Natural killer cell treated with Interleukin-12 subunit alpha and Interleukin-12 subunit beta and Interleukin-15 and Interleukin-18, amount 100 ng/mL, for 72 hours (primary cell): ENCODE measurements at regions not wholly inside any gene's neighbourhood (a gene's known extent, or its start where the extent isn't known, plus 50 kb on each side); places are given as distances from the start of the nearest gene placed in this dataset.
"Not testable (repeated sequence)": the region's sequence is repeated elsewhere in the genome, so short reads cannot be mapped to it uniquely, and the experiment has no call there.

ENCODE experiments used
- ATAC-seq, 2 donors: fragments of 150-1000 bp; cut with Tn5 transposase in 1 of 2; sonication (Bioruptor Pico), chemical (Tn5 transposase) in 1 of 2; 2 replicates each; pipeline ENCODE4 v1.10.0; 2021
- DNase-seq: peaks from one replicate; pipeline ENCODE4 v3.0.0; 2022; ENCODE audit warnings: low spot score
- H3K27ac Mint-ChIP-seq, 2 donors: 1 replicate in 1 of 2; 2 replicates in 1 of 2; pipeline ENCODE4 v1.8.0; 2022; ENCODE audit warnings: mixed read lengths in 2 of 2, mild to moderate bottlenecking in 1 of 2, moderate library complexity in 1 of 2
- H3K27me3 Mint-ChIP-seq, 2 donors: 1 replicate in 1 of 2; 2 replicates in 1 of 2; pipeline ENCODE4 v1.8.0; 2022; ENCODE audit warnings: mixed read lengths in 2 of 2
- H3K36me3 Mint-ChIP-seq: one replicate; pipeline ENCODE4 v1.8.0; 2022; ENCODE audit warnings: mixed read lengths
- H3K4me1 Mint-ChIP-seq, 2 donors: 1 replicate in 1 of 2; 2 replicates in 1 of 2; pipeline ENCODE4 v1.8.0; 2022; ENCODE audit warnings: low read depth in 2 of 2, mixed read lengths in 2 of 2, mild to moderate bottlenecking in 1 of 2
- H3K4me3 Mint-ChIP-seq: one replicate; pipeline ENCODE4 v1.8.0; 2022; ENCODE audit warnings: mixed read lengths
- H3K9me3 Mint-ChIP-seq: 2 replicates; pipeline ENCODE4 v1.8.0; 2022; ENCODE audit warnings: mixed read lengths

- H3K9me3 Mint-ChIP-seq: peaks cover 8% of the 10 kb centered on the region
Observed at GRCh38 chr12:68984796-68985573, 52.0 kb upstream of the CPM start.

GRCh38 chr12:68997526-68997925 lies 64.6 kb upstream of the CPM start:
- not testable (repeated sequence) for H3K9me3 Mint-ChIP-seq, H3K27ac Mint-ChIP-seq, ATAC-seq, DNase-seq, H3K4me1 Mint-ChIP-seq, H3K4me3 Mint-ChIP-seq, H3K27me3 Mint-ChIP-seq, H3K36me3 Mint-ChIP-seq

More at GRCh38 chr12:68984796-68985573, 52.0 kb upstream of the CPM start:
- H3K4me3 Mint-ChIP-seq: no peak overlapping the region
- ATAC-seq (no peak), DNase-seq (no peak)
- H3K36me3 Mint-ChIP-seq: no peaks in the 10 kb centered on the region
- no peaks in the 10 kb centered on the region for H3K4me1 Mint-ChIP-seq
- no peak overlapping the region for H3K27ac Mint-ChIP-seq
- H3K27me3 Mint-ChIP-seq: peaks cover 11 to 23% of the 10 kb centered on the region in 2 donors

- Mint-ChIP-seq H3K4me3 (no peak overlapping the region), H3K27ac (no peak overlapping the region), H3K9me3 (no peaks in the 10 kb centered on the region), H3K36me3 (peaks cover 4% of the 10 kb centered on the region), H3K4me1 (no peaks in the 10 kb centered on the region), H3K27me3 (peaks cover 9 to 12% of the 10 kb centered on the region in 2 donors)
- no peak for DNase-seq
- no peak for ATAC-seq
Observed at GRCh38 chr12:68998041-68998440, 65.1 kb upstream of the CPM start.

GRCh38 chr12:69000074-69000473 lies 67.1 kb upstream of the CPM start:
- H3K9me3 Mint-ChIP-seq: no peaks in the 10 kb centered on the region

GRCh38 chr12:69000540-69001243 lies 67.7 kb upstream of the CPM start:
- H3K4me3 Mint-ChIP-seq: no peak overlapping the region
- no peaks in the 10 kb centered on the region for H3K9me3 Mint-ChIP-seq
- no peak for ATAC-seq
- no peaks in the 10 kb centered on the region for H3K4me1 Mint-ChIP-seq
- peaks cover 15 to 20% of the 10 kb centered on the region in 2 donors for H3K27me3 Mint-ChIP-seq
- H3K36me3 Mint-ChIP-seq: no peaks in the 10 kb centered on the region
- no peak for DNase-seq
- no peak overlapping the region for H3K27ac Mint-ChIP-seq

More at GRCh38 chr12:69000074-69000473, 67.1 kb upstream of the CPM start:
- DNase-seq: no peak
- ATAC-seq: no peak
- H3K4me3 Mint-ChIP-seq: no peak overlapping the region
- peaks cover 11 to 14% of the 10 kb centered on the region in 2 donors for H3K27me3 Mint-ChIP-seq
- no peaks in the 10 kb centered on the region for H3K36me3 Mint-ChIP-seq
- H3K27ac Mint-ChIP-seq: no peak overlapping the region
- no peaks in the 10 kb centered on the region for H3K4me1 Mint-ChIP-seq

GRCh38 chr12:69001251-69001650 lies 68.3 kb upstream of the CPM start:
- no peak overlapping the region for H3K27ac Mint-ChIP-seq
- ATAC-seq (no peak), DNase-seq (no peak)
- H3K27me3 Mint-ChIP-seq: peaks cover 21 to 26% of the 10 kb centered on the region in 2 donors
- H3K4me3 Mint-ChIP-seq: no peak overlapping the region
- H3K4me1 Mint-ChIP-seq: no peaks in the 10 kb centered on the region
- H3K36me3 Mint-ChIP-seq: no peaks in the 10 kb centered on the region
- H3K9me3 Mint-ChIP-seq: no peaks in the 10 kb centered on the region

- H3K9me3 Mint-ChIP-seq: no peaks in the 10 kb centered on the region
- no peak overlapping the region for H3K4me3 Mint-ChIP-seq
- ATAC-seq (no peak), DNase-seq (no peak)
- no peaks in the 10 kb centered on the region for H3K4me1 Mint-ChIP-seq
- no peak overlapping the region for H3K27ac Mint-ChIP-seq
- H3K27me3 Mint-ChIP-seq: peaks cover 27 to 38% of the 10 kb centered on the region in 2 donors
- no peaks in the 10 kb centered on the region for H3K36me3 Mint-ChIP-seq
Observed at GRCh38 chr12:69002969-69003368, 70.0 kb upstream of the CPM start.

- Mint-ChIP-seq H3K4me3 (no peak overlapping the region), H3K4me1 (no peaks in the 10 kb centered on the region), H3K36me3 (no peaks in the 10 kb centered on the region), H3K27ac (no peak overlapping the region), H3K27me3 (peaks cover 31 to 49% of the 10 kb centered on the region in 2 donors), H3K9me3 (no peaks in the 10 kb centered on the region)
- no peak for DNase-seq
- no peak for ATAC-seq
Observed at GRCh38 chr12:69003991-69004390, 71.0 kb upstream of the CPM start.

- H3K4me1 Mint-ChIP-seq: no peaks in the 10 kb centered on the region
- DNase-seq (no peak), ATAC-seq (no peak)
- no peaks in the 10 kb centered on the region for H3K36me3 Mint-ChIP-seq
- no peaks in the 10 kb centered on the region for H3K9me3 Mint-ChIP-seq
- H3K4me3 Mint-ChIP-seq: no peak overlapping the region
- peaks cover 27 to 61% of the 10 kb centered on the region in 2 donors for H3K27me3 Mint-ChIP-seq
- H3K27ac Mint-ChIP-seq: no peak overlapping the region
Observed at GRCh38 chr12:69007101-69007854, 74.3 kb upstream of the CPM start.

- Mint-ChIP-seq H3K36me3 (no peaks in the 10 kb centered on the region), H3K9me3 (no peaks in the 10 kb centered on the region), H3K27me3 (peaks cover 25 to 58% of the 10 kb centered on the region in 2 donors), H3K4me1 (no peaks in the 10 kb centered on the region), H3K4me3 (no peak overlapping the region), H3K27ac (no peak overlapping the region)
- ATAC-seq: no peak
- no peak for DNase-seq
Observed at GRCh38 chr12:69007855-69008351, 74.9 kb upstream of the CPM start.

- Mint-ChIP-seq H3K4me1 (no peaks in the 10 kb centered on the region), H3K36me3 (no peaks in the 10 kb centered on the region), H3K27me3 (peaks cover 24 to 51% of the 10 kb centered on the region in 2 donors), H3K4me3 (no peak overlapping the region), H3K27ac (no peak overlapping the region), H3K9me3 (no peaks in the 10 kb centered on the region)
- DNase-seq: no peak
- no peak for ATAC-seq
Observed at GRCh38 chr12:69008520-69008919, 75.5 kb upstream of the CPM start.

GRCh38 chr12:69014047-69014446 lies 81.1 kb upstream of the CPM start:
- H3K36me3 Mint-ChIP-seq: no peaks in the 10 kb centered on the region
- no peaks in the 10 kb centered on the region for H3K4me1 Mint-ChIP-seq
- DNase-seq (no peak), ATAC-seq (no peak)
- no peak overlapping the region for H3K4me3 Mint-ChIP-seq
- H3K27me3 Mint-ChIP-seq: peaks cover 13 to 26% of the 10 kb centered on the region in 2 donors
- no peaks in the 10 kb centered on the region for H3K9me3 Mint-ChIP-seq
- H3K27ac Mint-ChIP-seq: no peak overlapping the region

- H3K4me1 Mint-ChIP-seq: no peaks in the 10 kb centered on the region
- no peak for ATAC-seq
- H3K4me3 Mint-ChIP-seq: no peak overlapping the region
- H3K36me3 Mint-ChIP-seq: no peaks in the 10 kb centered on the region
- peaks cover 15 to 27% of the 10 kb centered on the region in 2 donors for H3K27me3 Mint-ChIP-seq
- no peak overlapping the region for H3K27ac Mint-ChIP-seq
- no peak for DNase-seq
- no peaks in the 10 kb centered on the region for H3K9me3 Mint-ChIP-seq
Observed at GRCh38 chr12:69015017-69015416, 82.0 kb upstream of the CPM start.

- no peak for DNase-seq
- H3K27me3 Mint-ChIP-seq: peaks cover 19 to 29% of the 10 kb centered on the region in 2 donors
- H3K36me3 Mint-ChIP-seq: no peaks in the 10 kb centered on the region
- no peak for ATAC-seq
- no peak overlapping the region for H3K27ac Mint-ChIP-seq
- no peaks in the 10 kb centered on the region for H3K9me3 Mint-ChIP-seq
- H3K4me1 Mint-ChIP-seq: no peaks in the 10 kb centered on the region
- no peak overlapping the region for H3K4me3 Mint-ChIP-seq
Observed at GRCh38 chr12:69015831-69016230, 82.9 kb upstream of the CPM start.
